Neural crest cell (in vitro differentiated cells): ENCODE measurements at regions not wholly inside any gene's neighbourhood (a gene's known extent, or its start where the extent isn't known, plus 50 kb on each side); places are given as distances from the start of the nearest gene placed in this dataset.

Source experiments
- DNase-seq: peaks from one replicate; pipeline ENCODE4 v3.0.0; 2021; ENCODE audit warnings: low read depth, mixed read lengths, low spot score
- H3K27ac Mint-ChIP-seq: one replicate; pipeline ENCODE4 v1.8.0; 2021; ENCODE audit warnings: mild to moderate bottlenecking, mixed read lengths; ENCODE audit not compliant: unreplicated experiment
- H3K27me3 Mint-ChIP-seq: 2 replicates; pipeline ENCODE4 v1.8.0; 2021; ENCODE audit warnings: low read depth, mild to moderate bottlenecking, mixed read lengths
- H3K36me3 Mint-ChIP-seq: 2 replicates; pipeline ENCODE4 v1.8.0; 2021; ENCODE audit warnings: low read depth, mild to moderate bottlenecking, mixed read lengths
- H3K4me1 Mint-ChIP-seq: 2 replicates; pipeline ENCODE4 v1.8.0; 2021; ENCODE audit warnings: mixed read lengths
- H3K4me3 Mint-ChIP-seq: one replicate; pipeline ENCODE4 v1.8.0; 2021; ENCODE audit warnings: mild to moderate bottlenecking, mixed read lengths
- H3K9me3 Mint-ChIP-seq: 2 replicates; pipeline ENCODE4 v1.8.0; 2021; ENCODE audit warnings: mixed read lengths
- TF ChIP-seq, protein P1 (sequence below): fragments of 200-600 bp; sonication (generic); conservative IDR thresholded peaks from 2 replicates; pipeline ENCODE4 v1.5.0; 2021; ENCODE audit warnings: antibody characterized with exemption, mild to moderate bottlenecking

GRCh38 chr10:10273661-10274060 is 744.0 kb upstream of the CELF2 start:
- TF ChIP-seq, protein P1, sequence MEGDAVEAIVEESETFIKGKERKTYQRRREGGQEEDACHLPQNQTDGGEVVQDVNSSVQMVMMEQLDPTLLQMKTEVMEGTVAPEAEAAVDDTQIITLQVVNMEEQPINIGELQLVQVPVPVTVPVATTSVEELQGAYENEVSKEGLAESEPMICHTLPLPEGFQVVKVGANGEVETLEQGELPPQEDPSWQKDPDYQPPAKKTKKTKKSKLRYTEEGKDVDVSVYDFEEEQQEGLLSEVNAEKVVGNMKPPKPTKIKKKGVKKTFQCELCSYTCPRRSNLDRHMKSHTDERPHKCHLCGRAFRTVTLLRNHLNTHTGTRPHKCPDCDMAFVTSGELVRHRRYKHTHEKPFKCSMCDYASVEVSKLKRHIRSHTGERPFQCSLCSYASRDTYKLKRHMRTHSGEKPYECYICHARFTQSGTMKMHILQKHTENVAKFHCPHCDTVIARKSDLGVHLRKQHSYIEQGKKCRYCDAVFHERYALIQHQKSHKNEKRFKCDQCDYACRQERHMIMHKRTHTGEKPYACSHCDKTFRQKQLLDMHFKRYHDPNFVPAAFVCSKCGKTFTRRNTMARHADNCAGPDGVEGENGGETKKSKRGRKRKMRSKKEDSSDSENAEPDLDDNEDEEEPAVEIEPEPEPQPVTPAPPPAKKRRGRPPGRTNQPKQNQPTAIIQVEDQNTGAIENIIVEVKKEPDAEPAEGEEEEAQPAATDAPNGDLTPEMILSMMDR: no peak
- no peaks in the 10 kb centered on the region for H3K9me3 Mint-ChIP-seq
- no peaks in the 10 kb centered on the region for H3K4me1 Mint-ChIP-seq
- no peak overlapping the region for H3K27ac Mint-ChIP-seq
- no peak overlapping the region for H3K4me3 Mint-ChIP-seq
- H3K27me3 Mint-ChIP-seq: no peaks in the 10 kb centered on the region
- no peak for DNase-seq
- H3K36me3 Mint-ChIP-seq: no peaks in the 10 kb centered on the region

- no peak for DNase-seq
- H3K27me3 Mint-ChIP-seq: no peaks in the 10 kb centered on the region
- H3K9me3 Mint-ChIP-seq: peaks cover 3% of the 10 kb centered on the region
- H3K36me3 Mint-ChIP-seq: peaks cover 2% of the 10 kb centered on the region
- TF ChIP-seq, protein P1: no peak
- no peak overlapping the region for H3K27ac Mint-ChIP-seq
- no peak overlapping the region for H3K4me3 Mint-ChIP-seq
- H3K4me1 Mint-ChIP-seq: no peaks in the 10 kb centered on the region
Observed at GRCh38 chr10:10279906-10280305, 737.8 kb upstream of the CELF2 start.

DNA sequence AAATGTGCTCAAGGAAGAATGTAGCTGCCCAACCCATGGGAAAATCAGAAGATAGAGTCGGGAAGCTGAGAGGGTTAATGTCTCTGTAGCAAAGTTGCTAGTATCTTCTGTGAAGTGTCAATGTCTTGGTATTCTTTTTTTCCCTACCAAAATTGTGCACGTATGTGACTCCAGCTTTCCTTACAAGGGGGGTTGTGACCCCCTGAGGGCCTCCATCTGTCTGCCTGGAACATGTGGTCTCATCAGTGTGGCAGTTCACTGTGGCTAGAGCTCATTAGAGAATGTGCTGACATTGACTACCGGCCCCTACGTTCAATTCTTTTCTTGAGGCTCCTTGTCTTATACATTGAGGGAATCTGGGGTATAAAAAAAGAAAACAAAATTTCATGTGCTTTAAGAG is 725.2 kb upstream of the CELF2 start:
- H3K4me3 Mint-ChIP-seq: no peak overlapping the region
- H3K27ac Mint-ChIP-seq: peak overlapping the region; percentile 8
- no peak for DNase-seq
- peaks cover 2% of the 10 kb centered on the region for H3K9me3 Mint-ChIP-seq
- TF ChIP-seq, protein P1: no peak
- no peaks in the 10 kb centered on the region for H3K36me3 Mint-ChIP-seq
- H3K4me1 Mint-ChIP-seq: peaks cover 13% of the 10 kb centered on the region
- no peaks in the 10 kb centered on the region for H3K27me3 Mint-ChIP-seq

DNA sequence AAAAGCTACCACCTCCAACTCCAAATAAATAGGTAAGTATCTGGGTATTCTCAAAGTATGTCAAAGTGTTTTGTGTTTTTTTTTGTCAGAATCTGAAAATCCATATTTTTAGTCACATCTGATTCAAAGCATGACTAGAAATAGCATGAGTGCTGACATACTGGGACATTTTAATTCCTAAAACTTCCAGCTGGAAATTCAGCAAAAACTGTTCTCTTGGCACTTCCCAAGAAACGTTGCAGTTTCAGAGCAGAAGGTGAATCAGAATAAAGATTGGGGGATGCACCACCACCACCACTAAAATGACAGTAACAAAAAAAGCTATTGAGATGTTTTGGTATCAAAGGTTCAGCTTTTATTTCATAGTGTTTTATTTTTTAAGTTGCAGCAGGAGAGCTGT is 724.6 kb upstream of the CELF2 start:
- no peaks in the 10 kb centered on the region for H3K27me3 Mint-ChIP-seq
- no peaks in the 10 kb centered on the region for H3K36me3 Mint-ChIP-seq
- no peak overlapping the region for H3K4me3 Mint-ChIP-seq
- TF ChIP-seq, protein P1: no peak
- H3K27ac Mint-ChIP-seq: no peak overlapping the region
- DNase-seq: no peak
- peaks cover 13% of the 10 kb centered on the region for H3K4me1 Mint-ChIP-seq
- H3K9me3 Mint-ChIP-seq: peaks cover 2% of the 10 kb centered on the region

DNA sequence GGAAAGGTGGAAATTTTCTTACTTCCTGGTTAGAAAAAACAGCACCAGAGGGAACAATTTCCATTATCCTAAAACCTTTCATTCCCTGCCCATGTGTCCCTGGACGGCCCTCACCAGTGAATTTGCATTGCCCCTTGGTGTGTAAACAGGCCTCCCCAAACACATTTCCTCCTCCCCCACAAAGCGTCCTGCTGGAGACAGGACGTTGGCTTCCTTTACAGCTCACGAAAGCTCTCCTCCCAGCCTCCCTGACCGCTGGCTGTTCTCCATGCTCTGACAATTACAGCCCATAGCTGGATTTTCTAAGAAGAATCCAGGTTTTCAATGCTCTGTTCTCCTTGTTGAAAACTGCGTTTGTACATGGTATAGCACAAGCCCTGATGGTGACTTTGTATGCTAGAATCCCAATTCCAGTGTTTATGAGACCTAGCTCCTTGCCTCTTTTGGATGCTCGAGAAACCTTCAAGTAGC is 724.2 kb upstream of the CELF2 start:
- no peak overlapping the region for H3K27ac Mint-ChIP-seq
- H3K27me3 Mint-ChIP-seq: no peaks in the 10 kb centered on the region
- peaks cover 13% of the 10 kb centered on the region for H3K4me1 Mint-ChIP-seq
- TF ChIP-seq, protein P1: no peak
- no peak for DNase-seq
- no peak overlapping the region for H3K4me3 Mint-ChIP-seq
- H3K36me3 Mint-ChIP-seq: no peaks in the 10 kb centered on the region
- peaks cover 2% of the 10 kb centered on the region for H3K9me3 Mint-ChIP-seq
